Non-pigmented ciliary epithelial cell (primary cell): ENCODE measurements at regions not wholly inside any gene's neighbourhood (a gene's known extent, or its start where the extent isn't known, plus 50 kb on each side); places are given as distances from the start of the nearest gene placed in this dataset.

ENCODE experiments used
- DNase-seq: peaks from one replicate; pipeline ENCODE4 v3.0.0-alpha.2; 2010; ENCODE audit warnings: low read depth

- no peak for DNase-seq
These were observed 209.5 kb upstream of the SLC10A2 start for GRCh38 chr13:103275722-103276121.

- DNase-seq = no peak
These were observed 208.9 kb upstream of the SLC10A2 start for GRCh38 chr13:103275081-103275480.

GRCh38 chr13:103273825-103274224, 207.6 kb upstream of the SLC10A2 start:
- no peak for DNase-seq

GRCh38 chr13:103272770-103273169, 206.6 kb upstream of the SLC10A2 start:
- DNase-seq = no peak

- DNase-seq = no peak
These were observed 197.2 kb upstream of the SLC10A2 start for GRCh38 chr13:103263448-103263847.

- no peak for DNase-seq
These were observed 189.5 kb upstream of the SLC10A2 start for GRCh38 chr13:103255587-103256301.

GRCh38 chr13:103250071-103250470, 183.9 kb upstream of the SLC10A2 start:
- DNase-seq = no peak

- no peak for DNase-seq
These were observed 180.5 kb upstream of the SLC10A2 start for GRCh38 chr13:103246581-103247200.

GRCh38 chr13:103243495-103243894, 177.3 kb upstream of the SLC10A2 start:
- DNase-seq = no peak

GRCh38 chr13:103238441-103238840, 172.2 kb upstream of the SLC10A2 start:
- DNase-seq = no peak

- DNase-seq = no peak
These were observed 170.0 kb upstream of the SLC10A2 start for GRCh38 chr13:103236213-103236612.

GRCh38 chr13:103229674-103230073, 163.5 kb upstream of the SLC10A2 start:
- DNase-seq = no peak

GRCh38 chr13:103224804-103225203, 158.6 kb upstream of the SLC10A2 start:
- DNase-seq = no peak

GRCh38 chr13:103222683-103223082, 156.5 kb upstream of the SLC10A2 start:
- DNase-seq = no peak

GRCh38 chr13:103218253-103218652, 152.0 kb upstream of the SLC10A2 start:
- no peak for DNase-seq

- DNase-seq = no peak
These were observed 146.9 kb upstream of the SLC10A2 start for GRCh38 chr13:103213152-103213551.

- no peak for DNase-seq
These were observed 144.1 kb upstream of the SLC10A2 start for GRCh38 chr13:103210348-103210747.

GRCh38 chr13:103203735-103204330, 137.6 kb upstream of the SLC10A2 start:
- DNase-seq = no peak

GRCh38 chr13:103200118-103200885, 134.1 kb upstream of the SLC10A2 start:
- no peak for DNase-seq

GRCh38 chr13:103199380-103200088, 133.3 kb upstream of the SLC10A2 start:
- DNase-seq = no peak

GRCh38 chr13:103196356-103196755, 130.1 kb upstream of the SLC10A2 start:
- DNase-seq = no peak

GRCh38 chr13:103195762-103196161, 129.5 kb upstream of the SLC10A2 start:
- no peak for DNase-seq
